Ishikawa (cell line): ENCODE measurements at regions not wholly inside any gene's neighbourhood (a gene's known extent, or its start where the extent isn't known, plus 50 kb on each side); places are given as distances from the start of the nearest gene placed in this dataset.

Experiments used
- CEBPB ChIP-seq: IDR thresholded peaks from 2 replicates; pipeline ENCODE4 v1.6.1; 2012
- TAF1 ChIP-seq: IDR thresholded peaks from 2 replicates; pipeline ENCODE4 v1.6.1; 2012; ENCODE audit warnings: low read depth, mild to moderate bottlenecking
- TF ChIP-seq, protein P1 (sequence below): IDR thresholded peaks from 2 replicates; pipeline ENCODE4 v1.6.1; 2012

- TF ChIP-seq TAF1 (no peak), CEBPB (no peak)
- TF ChIP-seq, protein P1, sequence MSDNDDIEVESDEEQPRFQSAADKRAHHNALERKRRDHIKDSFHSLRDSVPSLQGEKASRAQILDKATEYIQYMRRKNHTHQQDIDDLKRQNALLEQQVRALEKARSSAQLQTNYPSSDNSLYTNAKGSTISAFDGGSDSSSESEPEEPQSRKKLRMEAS = no peak
These were observed 164.4 kb downstream of the RBM26 start for GRCh38 chr13:79241697-79242096.
